Heart right ventricle (tissue), 16 donors: ENCODE measurements at regions not wholly inside any gene's neighbourhood (a gene's known extent, or its start where the extent isn't known, plus 50 kb on each side); places are given as distances from the start of the nearest gene placed in this dataset.

Source experiments
- ATAC-seq, 8 donors: fragments of 200-7000 bp; cut with Tn5 transposase; one replicate each; pipeline ENCODE4 v1.9.1; 2020; ENCODE audit warnings: mild to moderate bottlenecking in 8 of 8, moderate library complexity in 8 of 8, moderate number of reproducible peaks in 1 of 8
- DNase-seq, 2 donors: peaks; one replicate each; pipeline ENCODE4 v3.0.0-alpha.2; 2020
- H3K27ac ChIP-seq, 10 donors: fragments of 200-600 bp; sonication (generic) in 2 of 10; one replicate each; pipeline versions ENCODE4 v1.5.0 to v1.8.0; 2020 to 2022; ENCODE audit warnings: mild to moderate bottlenecking in 3 of 10
- H3K27me3 ChIP-seq, 7 donors: fragments of 200-600 bp; one replicate each; pipeline ENCODE4 v1.8.0; 2021 to 2022; ENCODE audit warnings: mild to moderate bottlenecking in 2 of 7
- H3K36me3 ChIP-seq, 9 donors: fragments of 200-600 bp; sonication (generic) in 1 of 9; one replicate each; pipeline versions ENCODE4 v1.5.0 to v1.8.0; 2020 to 2022; ENCODE audit warnings: mild to moderate bottlenecking in 2 of 9
- H3K4me1 ChIP-seq, 9 donors: fragments of 200-600 bp; sonication (generic) in 1 of 9; one replicate each; pipeline versions ENCODE4 v1.5.0 to v1.8.0; 2020 to 2022; ENCODE audit warnings: mild to moderate bottlenecking in 4 of 9
- H3K4me3 ChIP-seq, 10 donors: fragments of 200-600 bp; sonication (generic) in 2 of 10; one replicate each; pipeline versions ENCODE4 v1.5.0 to v1.8.0; 2020 to 2022; ENCODE audit warnings: mild to moderate bottlenecking in 7 of 10, moderate library complexity in 2 of 10
- H3K9me3 ChIP-seq, 11 donors: fragments of 200-600 bp in 10 of 11; sonication (generic) in 2 of 11; one replicate each; pipeline versions ENCODE4 v1.5.0 to v1.8.0; 2013 to 2022; ENCODE audit warnings: mild to moderate bottlenecking in 2 of 11, control low read depth in 1 of 11, moderate library complexity in 1 of 11
- CTCF ChIP-seq, 9 donors: fragments of 200-600 bp; sonication (generic) in 2 of 9; IDR thresholded peaks; one replicate each; pipeline versions ENCODE4 v1.5.0 to v1.8.0; 2021 to 2022; ENCODE audit warnings: antibody characterized with exemption in 9 of 9, mild to moderate bottlenecking in 5 of 9, moderate library complexity in 1 of 9
- WGBS, 2 donors: extraction: QIAGEN DNeasy Blood & Tissue Kit; methylation state at CpG; one replicate each; pipeline ENCODE4 v1.1.7; 2013; ENCODE audit warnings: inconsistent platforms in 1 of 2; 5-methylcytosine and 5-hydroxymethylcytosine counted together
- intact Hi-C, 10 donors: fragments of 100-400 bp; cut with DNase I; formaldehyde crosslinking; loops; one replicate each; pipeline versions ENCODE4 v1.11.1 to v1.14.2; 2022
- microRNA-seq, 2 donors: library from miRNA; unstranded; fragments of <30 nt; microRNA quantifications; one replicate each; pipeline ENCODE4 v1.2.0, GENCODE V29; 2021
- donor health status: Arrhythmogenic right ventricular cardiomyopathy.
- donor health status: ischemic (EF 13 %, LVEDD 7.1; RV severe dilation, severe dysfunction).
- donor health status: healthy with polysubstance abuse.
- donor health status: DM: no; HTN: yes; CAD: no.
- donor health status: DM: no; HTN: no; CAD: no.
- donor health status: ischemic (EF 25% LVEDD 6.9; RV normal size, moderate dysfunction).
- donor health status: ischemic (EF 25% LVEDD 5.7; RV mildly dilated, moderate dysfunction).
- donor health status: healthy.
- donor health status: DM: yes; HTN: yes; CAD: no.
- donor health status: Ischemic cardiomyopathy.
- donor health status: ischemic (EF 35%, LVEDD 5.7; RV mildly dilated, moderate dysfunction).
- donor health status: nonischemic (EF 11% LVEDD 7.7; RV severe dilation, severe dysfunction).
- donor health status: DM: yes; HTN: yes; CAD: no.
- donor health status: PGD.
- donor health status: ischemic (EF 29% LVEDD 5.4; RV normal size, mild dysfunction).
- donor health status: nonischemic (EF 23%, LVEDD 6.1; RV moderate dilation, normal function).

- intact Hi-C loops: no loop called here
- ATAC-seq: peak in 5 of 8 donors; percentile 43 to 77 (median 72)
- H3K27me3 ChIP-seq: peaks cover 0 to 18% (median 5%) of the 10 kb centered on the region in 7 donors
Observed at GRCh38 chr12:116502989-116503496, 56.1 kb upstream of the MAP1LC3B2 start.

GRCh38 chr12:116504438-116504837 lies 54.7 kb upstream of the MAP1LC3B2 start:
- no peak for TF ChIP-seq CTCF (IDR thresholded peaks at IDR 0.05)
- DNase-seq (no peak), ATAC-seq (no peak)
- H3K27ac ChIP-seq: no peak overlapping the region
- intact Hi-C loops: no loop called here
- no peak overlapping the region for H3K4me3 ChIP-seq
- peaks cover 0 to 27% (median 5%) of the 10 kb centered on the region in 7 donors for H3K27me3 ChIP-seq
- H3K4me1 ChIP-seq: peaks cover 0 to 16% (median 6%) of the 10 kb centered on the region in 9 donors
- no peaks in the 10 kb centered on the region for H3K36me3 ChIP-seq
- WGBS, 2 donors: 79 to 87% methylated on average over 4 of the region's 4 CpGs
- H3K9me3 ChIP-seq: no peaks in the 10 kb centered on the region

More at GRCh38 chr12:116502989-116503496, 56.1 kb upstream of the MAP1LC3B2 start:
- H3K27ac ChIP-seq: no peak overlapping the region
- no peaks in the 10 kb centered on the region for H3K9me3 ChIP-seq
- peaks cover 0 to 4% (median 3%) of the 10 kb centered on the region in 9 donors for H3K4me1 ChIP-seq
- no peak overlapping the region for H3K4me3 ChIP-seq
- DNase-seq: no peak
- no peak for TF ChIP-seq CTCF (IDR thresholded peaks at IDR 0.05)
- WGBS, 2 donors: 58 to 64% methylated on average over 9 of the region's 9 CpGs
- no peaks in the 10 kb centered on the region for H3K36me3 ChIP-seq

- 87 to 88% methylated on average over 6 of the region's 6 CpGs for WGBS, 2 donors
- Histone ChIP-seq H3K4me3 (no peak overlapping the region), H3K27ac (no peak overlapping the region), H3K27me3 (peaks cover 0 to 21% (median 0%) of the 10 kb centered on the region in 7 donors), H3K9me3 (no peaks in the 10 kb centered on the region), H3K36me3 (no peaks in the 10 kb centered on the region), H3K4me1 (peaks cover 0 to 17% (median 6%) of the 10 kb centered on the region in 9 donors)
- DNase-seq (no peak), ATAC-seq (no peak)
- no peak for TF ChIP-seq CTCF (IDR thresholded peaks at IDR 0.05)
- intact Hi-C loops: no loop called here
Observed at GRCh38 chr12:116506697-116507064, 52.5 kb upstream of the MAP1LC3B2 start.

- intact Hi-C loops: no loop called here
- 5 to 7% methylated on average over 58 to 60 of the region's 60 CpGs for WGBS, 2 donors
- Histone ChIP-seq H3K4me1 (peaks cover 0 to 17% (median 6%) of the 10 kb centered on the region in 9 donors), H3K4me3 (peak overlapping the region; percentile 18 to 52 (median 42)), H3K36me3 (no peaks in the 10 kb centered on the region), H3K27me3 (peaks cover 0 to 21% (median 0%) of the 10 kb centered on the region in 7 donors), H3K27ac (peak overlapping the region in 6 of 10 donors; percentile 13 to 60 (median 40)), H3K9me3 (no peaks in the 10 kb centered on the region)
- peak; percentile 22 to 52 for DNase-seq
- peak; percentile 51 to 89 (median 60) for ATAC-seq
- no peak for TF ChIP-seq CTCF (IDR thresholded peaks at IDR 0.05)
Observed at GRCh38 chr12:116508145-116509121, 50.7 kb upstream of the MAP1LC3B2 start.

Small RNAs in the stretch of these regions (microRNA-seq; reads per million reads assigned to microRNA genes)
- 0 reads per million in 2 donors for gene MIR4472-2
